ENCODE measurements at regions not wholly inside any gene's neighbourhood (a gene's known extent, or its start where the extent isn't known, plus 50 kb on each side); places are given as distances from the start of the nearest gene placed in this dataset.
"Not testable (repeated sequence)": the region's sequence is repeated elsewhere in the genome, so short reads cannot be mapped to it uniquely, and the experiment has no call there.

DNA sequence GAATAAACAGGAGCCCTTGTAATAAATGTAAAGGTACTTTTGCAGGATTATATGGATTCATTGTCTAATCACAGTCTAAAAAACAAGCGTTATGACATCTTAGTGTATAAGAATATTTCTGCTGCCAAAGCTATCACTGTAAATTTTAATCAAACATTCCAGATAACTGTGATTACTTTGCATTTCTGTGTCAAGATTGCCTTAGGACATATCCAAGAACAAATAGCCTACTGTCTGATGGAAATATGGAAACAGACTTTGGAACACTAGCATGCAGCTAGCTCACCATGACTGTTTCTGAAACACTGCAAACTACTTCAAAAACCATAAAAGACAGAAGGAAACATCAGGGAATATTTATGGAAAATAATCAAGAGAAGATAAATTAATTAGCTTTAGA lies 248.7 kb upstream of the ASCC3 start:
- H3K9ac ChIP-seq (ENCODE audit: low read length) = no peak overlapping the region
- H3K4me2 ChIP-seq (ENCODE audit: low read depth, low read length, poor library complexity, severe bottlenecking) = no peak overlapping the region
- no peaks in the 10 kb centered on the region for H3K27me3 ChIP-seq (ENCODE audit: low read length)
- no peak overlapping the region for H3K4me3 ChIP-seq (ENCODE audit: insufficient read depth, low read length, poor library complexity, severe bottlenecking)
- no peaks in the 10 kb centered on the region for H3K36me3 ChIP-seq (ENCODE audit: low read length)
- H3K9me2 ChIP-seq (replicated peaks; ENCODE audit: insufficient read depth, low read length) = no peaks in the 10 kb centered on the region
- no peak for TF ChIP-seq EZH2phosphoT487 (conservative IDR thresholded peaks at IDR 0.05; ENCODE audit: low read length)
- TF ChIP-seq, protein P1, sequence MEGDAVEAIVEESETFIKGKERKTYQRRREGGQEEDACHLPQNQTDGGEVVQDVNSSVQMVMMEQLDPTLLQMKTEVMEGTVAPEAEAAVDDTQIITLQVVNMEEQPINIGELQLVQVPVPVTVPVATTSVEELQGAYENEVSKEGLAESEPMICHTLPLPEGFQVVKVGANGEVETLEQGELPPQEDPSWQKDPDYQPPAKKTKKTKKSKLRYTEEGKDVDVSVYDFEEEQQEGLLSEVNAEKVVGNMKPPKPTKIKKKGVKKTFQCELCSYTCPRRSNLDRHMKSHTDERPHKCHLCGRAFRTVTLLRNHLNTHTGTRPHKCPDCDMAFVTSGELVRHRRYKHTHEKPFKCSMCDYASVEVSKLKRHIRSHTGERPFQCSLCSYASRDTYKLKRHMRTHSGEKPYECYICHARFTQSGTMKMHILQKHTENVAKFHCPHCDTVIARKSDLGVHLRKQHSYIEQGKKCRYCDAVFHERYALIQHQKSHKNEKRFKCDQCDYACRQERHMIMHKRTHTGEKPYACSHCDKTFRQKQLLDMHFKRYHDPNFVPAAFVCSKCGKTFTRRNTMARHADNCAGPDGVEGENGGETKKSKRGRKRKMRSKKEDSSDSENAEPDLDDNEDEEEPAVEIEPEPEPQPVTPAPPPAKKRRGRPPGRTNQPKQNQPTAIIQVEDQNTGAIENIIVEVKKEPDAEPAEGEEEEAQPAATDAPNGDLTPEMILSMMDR (IDR thresholded peaks at IDR 0.05; ENCODE audit: insufficient read depth, low read length, poor library complexity, severe bottlenecking) = no peak
- H3K27ac ChIP-seq (ENCODE audit: low read depth, low read length) = no peak overlapping the region
- H3K9me3 ChIP-seq (ENCODE audit: insufficient read depth, low read length) = no peaks in the 10 kb centered on the region
- H3F3A ChIP-seq (ENCODE audit: insufficient read depth) = no peaks in the 10 kb centered on the region
- no peak overlapping the region for H2AFZ ChIP-seq (ENCODE audit: low read depth, low read length, severe bottlenecking)
- no peaks in the 10 kb centered on the region for H4K20me1 ChIP-seq (ENCODE audit: low read depth, low read length)
- H3K79me2 ChIP-seq (ENCODE audit: insufficient read depth, low read length) = no peaks in the 10 kb centered on the region

DNA sequence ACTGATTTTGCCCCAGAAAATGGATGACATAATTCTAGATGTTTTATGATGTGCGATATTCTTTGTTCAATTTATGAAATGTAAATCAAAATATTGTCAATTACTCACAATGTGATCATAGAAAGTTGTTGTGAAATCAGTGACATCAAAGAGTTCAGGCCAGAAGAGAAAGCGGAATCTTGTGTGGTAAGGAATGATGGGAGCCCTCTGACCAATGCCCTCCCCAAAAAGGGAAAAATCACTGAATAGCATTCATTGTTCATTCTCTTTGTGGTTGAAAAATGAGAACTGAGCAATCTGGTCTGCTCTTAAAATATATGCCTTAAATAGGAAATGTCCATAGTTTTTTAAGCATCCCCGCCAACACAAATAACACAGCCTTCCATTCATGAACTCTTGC lies 247.1 kb upstream of the GRIK2 start:
- no peak for TF ChIP-seq EZH2phosphoT487 (conservative IDR thresholded peaks at IDR 0.05; ENCODE audit: low read length)
- TF ChIP-seq, protein P1 (IDR thresholded peaks at IDR 0.05; ENCODE audit: insufficient read depth, low read length, poor library complexity, severe bottlenecking) = no peak
- Histone ChIP-seq H4K20me1 (ENCODE audit: low read depth, low read length) (no peaks in the 10 kb centered on the region), H3K27ac (ENCODE audit: low read depth, low read length) (no peak overlapping the region), H3F3A (ENCODE audit: insufficient read depth) (no peaks in the 10 kb centered on the region), H3K27me3 (ENCODE audit: low read length) (no peaks in the 10 kb centered on the region), H3K4me2 (ENCODE audit: low read depth, low read length, poor library complexity, severe bottlenecking) (no peak overlapping the region), H3K4me3 (ENCODE audit: insufficient read depth, low read length, poor library complexity, severe bottlenecking) (no peak overlapping the region), H3K79me2 (ENCODE audit: insufficient read depth, low read length) (no peaks in the 10 kb centered on the region), H2AFZ (ENCODE audit: low read depth, low read length, severe bottlenecking) (no peak overlapping the region), H3K36me3 (ENCODE audit: low read length) (no peaks in the 10 kb centered on the region), H3K9me3 (ENCODE audit: insufficient read depth, low read length) (no peaks in the 10 kb centered on the region), H3K9me2 (replicated peaks; ENCODE audit: insufficient read depth, low read length) (no peaks in the 10 kb centered on the region), H3K9ac (ENCODE audit: low read length) (no peak overlapping the region)

DNA sequence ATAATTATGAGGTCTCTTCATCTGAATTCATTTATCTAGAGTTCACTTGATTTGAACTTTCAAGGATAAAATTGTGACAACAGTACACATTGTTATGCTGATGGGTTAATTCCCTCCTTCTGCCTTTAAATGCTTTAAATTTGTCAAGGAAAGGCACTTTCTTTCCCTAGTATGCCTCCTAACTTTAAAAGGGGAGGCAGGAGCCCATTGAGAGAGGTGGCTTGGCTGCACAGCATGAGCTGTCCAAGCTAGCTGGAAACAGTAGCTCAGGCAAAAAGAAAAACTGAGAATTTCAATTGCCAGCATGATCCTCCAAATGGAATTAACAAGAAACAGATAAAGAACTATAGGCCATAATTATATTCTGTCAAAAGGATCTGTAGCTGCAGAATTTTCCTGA lies 243.3 kb upstream of the GRIK2 start:
- H3K36me3 ChIP-seq (ENCODE audit: low read length) = no peaks in the 10 kb centered on the region
- no peaks in the 10 kb centered on the region for H3K79me2 ChIP-seq (ENCODE audit: insufficient read depth, low read length)
- no peak overlapping the region for H3K4me2 ChIP-seq (ENCODE audit: low read depth, low read length, poor library complexity, severe bottlenecking)
- H2AFZ ChIP-seq (ENCODE audit: low read depth, low read length, severe bottlenecking) = no peak overlapping the region
- no peak overlapping the region for H3K9ac ChIP-seq (ENCODE audit: low read length)
- H3K27ac ChIP-seq (ENCODE audit: low read depth, low read length) = no peak overlapping the region
- no peaks in the 10 kb centered on the region for H4K20me1 ChIP-seq (ENCODE audit: low read depth, low read length)
- H3K9me2 ChIP-seq (replicated peaks; ENCODE audit: insufficient read depth, low read length) = no peaks in the 10 kb centered on the region
- no peak for TF ChIP-seq EZH2phosphoT487 (conservative IDR thresholded peaks at IDR 0.05; ENCODE audit: low read length)
- H3F3A ChIP-seq (ENCODE audit: insufficient read depth) = no peaks in the 10 kb centered on the region
- H3K27me3 ChIP-seq (ENCODE audit: low read length) = no peaks in the 10 kb centered on the region
- no peaks in the 10 kb centered on the region for H3K9me3 ChIP-seq (ENCODE audit: insufficient read depth, low read length)
- H3K4me3 ChIP-seq (ENCODE audit: insufficient read depth, low read length, poor library complexity, severe bottlenecking) = no peak overlapping the region

DNA sequence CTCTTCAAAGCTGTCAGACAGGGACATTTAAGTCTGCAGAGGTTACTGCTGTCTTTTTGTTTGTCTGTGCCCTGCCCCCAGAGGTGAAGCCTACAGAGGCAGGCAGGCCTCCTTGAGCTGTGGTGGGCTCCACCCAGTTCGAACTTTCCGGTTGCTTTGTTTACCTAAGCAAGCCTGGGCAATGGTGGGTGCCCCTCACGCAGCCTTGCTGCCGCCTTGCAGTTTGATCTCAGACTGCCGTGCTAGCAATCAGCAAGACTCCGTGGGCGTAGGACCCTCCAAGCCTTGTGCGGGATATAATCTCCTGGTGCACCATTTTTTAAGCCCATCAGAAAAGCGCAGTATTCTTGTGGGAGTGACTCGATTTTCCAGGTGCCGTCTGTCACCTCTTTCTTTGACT lies 235.9 kb upstream of the GRIK2 start:
- not testable (repeated sequence) for H3K9me2 ChIP-seq (replicated peaks; ENCODE audit: insufficient read depth, low read length); H3K9ac ChIP-seq (ENCODE audit: low read length)

More for the DNA sequence above, 235.9 kb upstream of the GRIK2 start:
- H3K36me3 ChIP-seq (ENCODE audit: low read length); H3K79me2 ChIP-seq (ENCODE audit: insufficient read depth, low read length); H4K20me1 ChIP-seq (ENCODE audit: low read depth, low read length); H3F3A ChIP-seq (ENCODE audit: insufficient read depth); H3K4me2 ChIP-seq (ENCODE audit: low read depth, low read length, poor library complexity, severe bottlenecking); H2AFZ ChIP-seq (ENCODE audit: low read depth, low read length, severe bottlenecking); H3K27me3 ChIP-seq (ENCODE audit: low read length); H3K4me3 ChIP-seq (ENCODE audit: insufficient read depth, low read length, poor library complexity, severe bottlenecking); H3K9me3 ChIP-seq (ENCODE audit: insufficient read depth, low read length); H3K27ac ChIP-seq (ENCODE audit: low read depth, low read length): not testable (repeated sequence)

Data from SU-DHL-6 (cell line).